T-helper 1 cell treated with Interleukin-12 subunit alpha and Interleukin-12 subunit beta and Interleukin-4 antibody, amounts not matched to agents 30 μg/mL and 1 μg/mL, for 36 hours (primary cell): ENCODE measurements at regions not wholly inside any gene's neighbourhood (a gene's known extent, or its start where the extent isn't known, plus 50 kb on each side); places are given as distances from the start of the nearest gene placed in this dataset.

Experiments used
- H3K27ac Mint-ChIP-seq: one replicate; pipeline ENCODE4 v1.8.0; 2021; ENCODE audit warnings: mild to moderate bottlenecking, mixed read lengths
- H3K27me3 Mint-ChIP-seq: one replicate; pipeline ENCODE4 v1.8.0; 2021; ENCODE audit warnings: low read depth, mixed read lengths
- H3K36me3 Mint-ChIP-seq: one replicate; pipeline ENCODE4 v1.8.0; 2021; ENCODE audit warnings: low read depth, mixed read lengths
- H3K4me1 Mint-ChIP-seq: one replicate; pipeline ENCODE4 v1.8.0; 2021; ENCODE audit warnings: low read depth, mixed read lengths
- H3K4me3 Mint-ChIP-seq: one replicate; pipeline ENCODE4 v1.8.0; 2021; ENCODE audit warnings: mild to moderate bottlenecking, moderate library complexity, mixed read lengths
- H3K9me3 Mint-ChIP-seq: one replicate; pipeline ENCODE4 v1.8.0; 2021; ENCODE audit warnings: mixed read lengths

- Mint-ChIP-seq H3K9me3 (no peaks in the 10 kb centered on the region), H3K36me3 (no peaks in the 10 kb centered on the region), H3K27ac (no peak overlapping the region), H3K4me3 (no peak overlapping the region), H3K27me3 (no peaks in the 10 kb centered on the region), H3K4me1 (no peaks in the 10 kb centered on the region)
Measured at GRCh38 chr12:87120440-87120839, 864.2 kb upstream of the MGAT4C start.

- no peaks in the 10 kb centered on the region for H3K27me3 Mint-ChIP-seq
- H3K36me3 Mint-ChIP-seq = no peaks in the 10 kb centered on the region
- no peaks in the 10 kb centered on the region for H3K4me1 Mint-ChIP-seq
- no peak overlapping the region for H3K27ac Mint-ChIP-seq
- no peaks in the 10 kb centered on the region for H3K9me3 Mint-ChIP-seq
- no peak overlapping the region for H3K4me3 Mint-ChIP-seq
Measured at GRCh38 chr12:87119713-87120112, 863.5 kb upstream of the MGAT4C start.

GRCh38 chr12:87117526-87117925 is 861.3 kb upstream of the MGAT4C start:
- H3K4me3 Mint-ChIP-seq = no peak overlapping the region
- no peaks in the 10 kb centered on the region for H3K9me3 Mint-ChIP-seq
- no peaks in the 10 kb centered on the region for H3K27me3 Mint-ChIP-seq

GRCh38 chr12:87116780-87117179 is 860.6 kb upstream of the MGAT4C start:
- H3K4me3 Mint-ChIP-seq = no peak overlapping the region
- no peak overlapping the region for H3K27ac Mint-ChIP-seq
- H3K27me3 Mint-ChIP-seq = no peaks in the 10 kb centered on the region
- H3K4me1 Mint-ChIP-seq = no peaks in the 10 kb centered on the region
- H3K9me3 Mint-ChIP-seq = no peaks in the 10 kb centered on the region
- H3K36me3 Mint-ChIP-seq = no peaks in the 10 kb centered on the region

More at GRCh38 chr12:87117526-87117925, 861.3 kb upstream of the MGAT4C start:
- Mint-ChIP-seq H3K4me1 (no peaks in the 10 kb centered on the region), H3K27ac (no peak overlapping the region), H3K36me3 (no peaks in the 10 kb centered on the region)

- Mint-ChIP-seq H3K27me3 (no peaks in the 10 kb centered on the region), H3K9me3 (no peaks in the 10 kb centered on the region), H3K27ac (no peak overlapping the region), H3K4me3 (no peak overlapping the region), H3K4me1 (no peaks in the 10 kb centered on the region), H3K36me3 (no peaks in the 10 kb centered on the region)
Measured at GRCh38 chr12:87112571-87113345, 856.6 kb upstream of the MGAT4C start.

GRCh38 chr12:87107766-87108165 is 851.6 kb upstream of the MGAT4C start:
- Mint-ChIP-seq H3K9me3 (no peaks in the 10 kb centered on the region), H3K27ac (no peak overlapping the region), H3K36me3 (no peaks in the 10 kb centered on the region), H3K4me1 (no peaks in the 10 kb centered on the region), H3K27me3 (no peaks in the 10 kb centered on the region), H3K4me3 (no peak overlapping the region)

GRCh38 chr12:87107270-87107669 is 851.1 kb upstream of the MGAT4C start:
- no peaks in the 10 kb centered on the region for H3K27me3 Mint-ChIP-seq
- no peak overlapping the region for H3K4me3 Mint-ChIP-seq
- H3K27ac Mint-ChIP-seq = no peak overlapping the region
- H3K36me3 Mint-ChIP-seq = no peaks in the 10 kb centered on the region
- no peaks in the 10 kb centered on the region for H3K4me1 Mint-ChIP-seq
- no peaks in the 10 kb centered on the region for H3K9me3 Mint-ChIP-seq

- Mint-ChIP-seq H3K36me3 (no peaks in the 10 kb centered on the region), H3K9me3 (peaks cover 6% of the 10 kb centered on the region), H3K27me3 (no peaks in the 10 kb centered on the region)
Measured at GRCh38 chr12:87096082-87096585, 839.9 kb upstream of the MGAT4C start.

GRCh38 chr12:87094356-87094755 is 838.2 kb upstream of the MGAT4C start:
- H3K27me3 Mint-ChIP-seq = no peaks in the 10 kb centered on the region
- H3K36me3 Mint-ChIP-seq = no peaks in the 10 kb centered on the region
- no peaks in the 10 kb centered on the region for H3K9me3 Mint-ChIP-seq
- no peak overlapping the region for H3K4me3 Mint-ChIP-seq
- no peak overlapping the region for H3K27ac Mint-ChIP-seq
- no peaks in the 10 kb centered on the region for H3K4me1 Mint-ChIP-seq

More at GRCh38 chr12:87096082-87096585, 839.9 kb upstream of the MGAT4C start:
- Mint-ChIP-seq H3K27ac (no peak overlapping the region), H3K4me1 (no peaks in the 10 kb centered on the region), H3K4me3 (no peak overlapping the region)

- H3K4me3 Mint-ChIP-seq = no peak overlapping the region
- no peaks in the 10 kb centered on the region for H3K36me3 Mint-ChIP-seq
- no peaks in the 10 kb centered on the region for H3K4me1 Mint-ChIP-seq
- H3K9me3 Mint-ChIP-seq = no peaks in the 10 kb centered on the region
- H3K27ac Mint-ChIP-seq = no peak overlapping the region
- H3K27me3 Mint-ChIP-seq = no peaks in the 10 kb centered on the region
Measured at GRCh38 chr12:87092421-87092820, 836.2 kb upstream of the MGAT4C start.

GRCh38 chr12:87086118-87086891 is 830.1 kb upstream of the MGAT4C start:
- Mint-ChIP-seq H3K4me1 (no peaks in the 10 kb centered on the region), H3K4me3 (no peak overlapping the region), H3K36me3 (no peaks in the 10 kb centered on the region), H3K27ac (no peak overlapping the region), H3K27me3 (no peaks in the 10 kb centered on the region), H3K9me3 (no peaks in the 10 kb centered on the region)

- no peaks in the 10 kb centered on the region for H3K9me3 Mint-ChIP-seq
- H3K36me3 Mint-ChIP-seq = no peaks in the 10 kb centered on the region
- no peak overlapping the region for H3K4me3 Mint-ChIP-seq
- no peak overlapping the region for H3K27ac Mint-ChIP-seq
- H3K27me3 Mint-ChIP-seq = no peaks in the 10 kb centered on the region
- H3K4me1 Mint-ChIP-seq = no peaks in the 10 kb centered on the region
Measured at GRCh38 chr12:87085286-87085685, 829.1 kb upstream of the MGAT4C start.

GRCh38 chr12:87082756-87083155 is 826.6 kb upstream of the MGAT4C start:
- H3K9me3 Mint-ChIP-seq = no peaks in the 10 kb centered on the region
- H3K4me1 Mint-ChIP-seq = no peaks in the 10 kb centered on the region
- H3K27ac Mint-ChIP-seq = no peak overlapping the region
- no peak overlapping the region for H3K4me3 Mint-ChIP-seq
- H3K36me3 Mint-ChIP-seq = no peaks in the 10 kb centered on the region
- no peaks in the 10 kb centered on the region for H3K27me3 Mint-ChIP-seq

GRCh38 chr12:87074781-87075180 is 818.6 kb upstream of the MGAT4C start:
- Mint-ChIP-seq H3K9me3 (peaks cover 7% of the 10 kb centered on the region), H3K27me3 (no peaks in the 10 kb centered on the region), H3K36me3 (no peaks in the 10 kb centered on the region), H3K4me1 (no peaks in the 10 kb centered on the region), H3K27ac (no peak overlapping the region), H3K4me3 (no peak overlapping the region)

GRCh38 chr12:87066326-87066725 is 810.1 kb upstream of the MGAT4C start:
- Mint-ChIP-seq H3K27me3 (no peaks in the 10 kb centered on the region), H3K4me3 (no peak overlapping the region), H3K9me3 (no peaks in the 10 kb centered on the region), H3K27ac (no peak overlapping the region), H3K36me3 (no peaks in the 10 kb centered on the region), H3K4me1 (no peaks in the 10 kb centered on the region)
